Fibroblast of lung (primary cell): ENCODE measurements at regions not wholly inside any gene's neighbourhood (a gene's known extent, or its start where the extent isn't known, plus 50 kb on each side); places are given as distances from the start of the nearest gene placed in this dataset.

ENCODE experiments used
- DNase-seq, 2 donors: peaks; one replicate each; pipeline versions ENCODE4 v3.0.0 to v3.0.0-alpha.2; 2010; ENCODE audit warnings: low read depth in 2 of 2
- H2AFZ ChIP-seq: 2 replicates; pipeline ENCODE4 v1.5.1; 2012; ENCODE audit warnings: low read length, control low read depth, inconsistent platforms
- H3K27ac ChIP-seq: 2 replicates; pipeline ENCODE4 v1.5.1; 2011; ENCODE audit warnings: low read length, control low read depth; ENCODE audit not compliant: insufficient read depth
- H3K27me3 ChIP-seq: 2 replicates; pipeline ENCODE4 v1.5.1; 2011; ENCODE audit warnings: mild to moderate bottlenecking, low read length; ENCODE audit not compliant: control insufficient read depth, insufficient read depth
- H3K36me3 ChIP-seq: 2 replicates; pipeline ENCODE4 v1.5.1; 2011; ENCODE audit warnings: low read length; ENCODE audit not compliant: control insufficient read depth, insufficient read depth
- H3K4me1 ChIP-seq: 2 replicates; pipeline ENCODE4 v1.5.1; 2011; ENCODE audit warnings: low read length; ENCODE audit not compliant: control insufficient read depth, insufficient read depth; ENCODE audit errors: extremely low read depth
- H3K4me2 ChIP-seq: 2 replicates; pipeline ENCODE4 v1.5.1; 2011; ENCODE audit warnings: low read length, control low read depth; ENCODE audit not compliant: insufficient read depth; ENCODE audit errors: extremely low read depth
- H3K4me3 ChIP-seq, 4 experiments: fragments of 200-600 bp in 1 of 4; sonication (generic) in 1 of 4; replicated peaks in 1 of 4; 2 replicates each; pipeline ENCODE4 v1.5.1; 2011 to 2016; ENCODE audit warnings: low read length in 4 of 4, low read depth in 3 of 4, mild to moderate bottlenecking in 3 of 4, control low read depth in 2 of 4, inconsistent platforms in 1 of 4, mixed read lengths in 1 of 4; ENCODE audit not compliant: insufficient read depth in 1 of 4; ENCODE audit errors: control extremely low read depth in 1 of 4
- H3K79me2 ChIP-seq: 2 replicates; pipeline ENCODE4 v1.5.1; 2012; ENCODE audit warnings: mild to moderate bottlenecking, low read length, inconsistent platforms; ENCODE audit not compliant: control insufficient read depth, insufficient read depth
- H3K9ac ChIP-seq: 2 replicates; pipeline ENCODE4 v1.5.1; 2011; ENCODE audit warnings: mild to moderate bottlenecking, low read length, control low read depth; ENCODE audit not compliant: insufficient read depth
- H3K9me3 ChIP-seq: 2 replicates; pipeline ENCODE4 v1.5.1; 2012; ENCODE audit warnings: low read depth, low read length; ENCODE audit not compliant: control insufficient read depth, insufficient read depth
- H4K20me1 ChIP-seq: 2 replicates; pipeline ENCODE4 v1.5.1; 2011; ENCODE audit warnings: low read length; ENCODE audit not compliant: control insufficient read depth, insufficient read depth; ENCODE audit errors: extremely low read depth
- CTCF ChIP-seq, 2 donors: IDR thresholded peaks in 1 of 2; conservative IDR thresholded peaks in 1 of 2; 1 replicate in 1 of 2; 2 replicates in 1 of 2; pipeline ENCODE4 v1.5.1; 2011 to 2012; ENCODE audit warnings: low read length in 2 of 2, control low read depth in 1 of 2, inconsistent platforms in 1 of 2, low read depth in 1 of 2, mild to moderate bottlenecking in 1 of 2
- EZH2 ChIP-seq: IDR thresholded peaks from 2 replicates; pipeline ENCODE4 v1.5.1; 2012; ENCODE audit warnings: low read length, control low read depth, mild to moderate bottlenecking; ENCODE audit errors: missing control alignments

GRCh38 chr6:6497976-6498375, 90.5 kb upstream of the LY86 start:
- H3K4me1 ChIP-seq: no peaks in the 10 kb centered on the region
- no peak for TF ChIP-seq CTCF (conservative IDR thresholded peaks at IDR 0.05 in 1 of 2, IDR thresholded peaks at IDR 0.05 in 1 of 2; ENCODE audit: low read depth in 1 of 2, low read length in 2 of 2)
- TF ChIP-seq EZH2: no peak
- H4K20me1 ChIP-seq: no peaks in the 10 kb centered on the region
- no peak overlapping the region for H3K4me2 ChIP-seq
- no peaks in the 10 kb centered on the region for H3K9me3 ChIP-seq
- no peaks in the 10 kb centered on the region for H3K27me3 ChIP-seq
- DNase-seq: no peak
- no peak overlapping the region for H3K27ac ChIP-seq
- H3K79me2 ChIP-seq: no peaks in the 10 kb centered on the region
- no peaks in the 10 kb centered on the region for H3K36me3 ChIP-seq
- no peak overlapping the region for H2AFZ ChIP-seq
- H3K4me3 ChIP-seq: no peak overlapping the region
- no peak overlapping the region for H3K9ac ChIP-seq

- Histone ChIP-seq H3K36me3 (no peaks in the 10 kb centered on the region), H3K27ac (no peak overlapping the region), H3K4me2 (no peak overlapping the region), H3K9ac (no peak overlapping the region), H3K4me1 (no peaks in the 10 kb centered on the region), H3K27me3 (no peaks in the 10 kb centered on the region), H4K20me1 (no peaks in the 10 kb centered on the region), H3K9me3 (no peaks in the 10 kb centered on the region), H2AFZ (no peak overlapping the region), H3K4me3 (no peak overlapping the region), H3K79me2 (no peaks in the 10 kb centered on the region)
- TF ChIP-seq CTCF (conservative IDR thresholded peaks at IDR 0.05 in 1 of 2, IDR thresholded peaks at IDR 0.05 in 1 of 2; ENCODE audit: low read depth in 1 of 2, low read length in 2 of 2): no peak
- no peak for TF ChIP-seq EZH2
- no peak for DNase-seq
Observed at GRCh38 chr6:6503191-6503590, 85.3 kb upstream of the LY86 start.

- Histone ChIP-seq H3K27me3 (no peaks in the 10 kb centered on the region), H3K27ac (no peak overlapping the region), H3K36me3 (no peaks in the 10 kb centered on the region), H2AFZ (no peak overlapping the region), H3K4me3 (no peak overlapping the region), H3K9me3 (no peaks in the 10 kb centered on the region), H4K20me1 (no peaks in the 10 kb centered on the region), H3K4me2 (no peak overlapping the region), H3K79me2 (no peaks in the 10 kb centered on the region), H3K4me1 (no peaks in the 10 kb centered on the region), H3K9ac (no peak overlapping the region)
- no peak for DNase-seq
- no peak for TF ChIP-seq EZH2
- TF ChIP-seq CTCF (conservative IDR thresholded peaks at IDR 0.05 in 1 of 2, IDR thresholded peaks at IDR 0.05 in 1 of 2; ENCODE audit: low read depth in 1 of 2, low read length in 2 of 2): no peak
Observed at GRCh38 chr6:6505111-6505510, 83.4 kb upstream of the LY86 start.
